T-helper 2 cell treated with Interferon-gamma antibody and Interleukin-4, amounts not matched to agents 5 μg/mL and 100 μg/mL, for 36 hours (primary cell): ENCODE measurements at regions not wholly inside any gene's neighbourhood (a gene's known extent, or its start where the extent isn't known, plus 50 kb on each side); places are given as distances from the start of the nearest gene placed in this dataset.

Experiments
- DNase-seq: peaks from one replicate; pipeline ENCODE4 v3.0.0; 2021; ENCODE audit warnings: low spot score
- H3K27ac Mint-ChIP-seq: one replicate; pipeline ENCODE4 v1.8.0; 2021; ENCODE audit warnings: mild to moderate bottlenecking, mixed read lengths
- H3K27me3 Mint-ChIP-seq: one replicate; pipeline ENCODE4 v1.8.0; 2021; ENCODE audit warnings: low read depth, mixed read lengths
- H3K36me3 Mint-ChIP-seq: one replicate; pipeline ENCODE4 v1.8.0; 2021; ENCODE audit warnings: low read depth, mixed read lengths
- H3K4me1 Mint-ChIP-seq: one replicate; pipeline ENCODE4 v1.8.0; 2021; ENCODE audit warnings: low read depth, mixed read lengths
- H3K4me3 Mint-ChIP-seq: one replicate; pipeline ENCODE4 v1.8.0; 2022; ENCODE audit warnings: mild to moderate bottlenecking, moderate library complexity, mixed read lengths
- H3K9me3 Mint-ChIP-seq: one replicate; pipeline ENCODE4 v1.8.0; 2021; ENCODE audit warnings: mixed read lengths

DNA sequence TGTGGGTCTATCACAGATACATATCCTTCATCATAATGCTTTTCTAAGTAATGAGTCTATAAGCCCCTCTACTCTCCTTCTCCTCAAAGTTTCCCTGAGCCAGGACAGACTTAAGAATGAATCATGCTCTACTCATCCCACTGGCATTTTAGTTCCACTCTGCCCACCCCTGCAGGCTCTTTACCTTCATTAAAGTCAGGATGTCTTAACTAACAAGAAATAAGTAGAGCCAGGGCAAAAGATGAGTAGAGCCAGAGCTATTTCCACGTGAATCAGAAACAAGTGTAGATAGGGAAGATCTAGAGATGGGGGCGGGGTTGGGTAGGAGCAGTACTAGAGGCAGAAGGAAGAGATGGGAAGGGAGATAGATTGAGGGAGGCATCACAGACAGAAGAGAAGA lies 790.5 kb downstream of the RNF144A start:
- Mint-ChIP-seq H3K4me1 (peaks cover 13% of the 10 kb centered on the region), H3K36me3 (no peaks in the 10 kb centered on the region), H3K9me3 (peaks cover 3% of the 10 kb centered on the region), H3K27ac (no peak overlapping the region), H3K27me3 (no peaks in the 10 kb centered on the region), H3K4me3 (no peak overlapping the region)
- DNase-seq, result no peak

- H3K4me1 Mint-ChIP-seq, result peaks cover 9% of the 10 kb centered on the region
- peaks cover 7% of the 10 kb centered on the region for H3K9me3 Mint-ChIP-seq
- no peaks in the 10 kb centered on the region for H3K36me3 Mint-ChIP-seq
- H3K4me3 Mint-ChIP-seq, result no peak overlapping the region
- DNase-seq, result no peak
- H3K27ac Mint-ChIP-seq, result no peak overlapping the region
- no peaks in the 10 kb centered on the region for H3K27me3 Mint-ChIP-seq
These were observed 792.7 kb downstream of the RNF144A start for GRCh38 chr2:7709907-7710306.

- no peaks in the 10 kb centered on the region for H3K36me3 Mint-ChIP-seq
- no peak for DNase-seq
- H3K4me1 Mint-ChIP-seq, result peaks cover 9% of the 10 kb centered on the region
- no peaks in the 10 kb centered on the region for H3K27me3 Mint-ChIP-seq
- H3K9me3 Mint-ChIP-seq, result peaks cover 7% of the 10 kb centered on the region
- no peak overlapping the region for H3K4me3 Mint-ChIP-seq
- no peak overlapping the region for H3K27ac Mint-ChIP-seq
These were observed 794.0 kb downstream of the RNF144A start for GRCh38 chr2:7711167-7711566.

- H3K36me3 Mint-ChIP-seq, result peaks cover 9% of the 10 kb centered on the region
- H3K27ac Mint-ChIP-seq, result no peak overlapping the region
- DNase-seq, result no peak
- peaks cover 28% of the 10 kb centered on the region for H3K4me1 Mint-ChIP-seq
- no peaks in the 10 kb centered on the region for H3K27me3 Mint-ChIP-seq
- H3K4me3 Mint-ChIP-seq, result no peak overlapping the region
- H3K9me3 Mint-ChIP-seq, result peaks cover 10% of the 10 kb centered on the region
These were observed 802.7 kb downstream of the RNF144A start for GRCh38 chr2:7719876-7720275.

GRCh38 chr2:7721413-7721995 lies 804.3 kb downstream of the RNF144A start:
- no peak for DNase-seq
- H3K9me3 Mint-ChIP-seq, result peaks cover 10% of the 10 kb centered on the region
- peaks cover 17% of the 10 kb centered on the region for H3K36me3 Mint-ChIP-seq
- H3K27me3 Mint-ChIP-seq, result no peaks in the 10 kb centered on the region
- no peak overlapping the region for H3K4me3 Mint-ChIP-seq
- no peak overlapping the region for H3K27ac Mint-ChIP-seq
- H3K4me1 Mint-ChIP-seq, result peaks cover 37% of the 10 kb centered on the region

GRCh38 chr2:7722212-7722910 lies 805.1 kb downstream of the RNF144A start:
- DNase-seq, result no peak
- peaks cover 40% of the 10 kb centered on the region for H3K4me1 Mint-ChIP-seq
- H3K36me3 Mint-ChIP-seq, result peaks cover 24% of the 10 kb centered on the region
- no peak overlapping the region for H3K4me3 Mint-ChIP-seq
- H3K27me3 Mint-ChIP-seq, result no peaks in the 10 kb centered on the region
- H3K9me3 Mint-ChIP-seq, result peaks cover 10% of the 10 kb centered on the region
- H3K27ac Mint-ChIP-seq, result peak overlapping the region; percentile 5

DNA sequence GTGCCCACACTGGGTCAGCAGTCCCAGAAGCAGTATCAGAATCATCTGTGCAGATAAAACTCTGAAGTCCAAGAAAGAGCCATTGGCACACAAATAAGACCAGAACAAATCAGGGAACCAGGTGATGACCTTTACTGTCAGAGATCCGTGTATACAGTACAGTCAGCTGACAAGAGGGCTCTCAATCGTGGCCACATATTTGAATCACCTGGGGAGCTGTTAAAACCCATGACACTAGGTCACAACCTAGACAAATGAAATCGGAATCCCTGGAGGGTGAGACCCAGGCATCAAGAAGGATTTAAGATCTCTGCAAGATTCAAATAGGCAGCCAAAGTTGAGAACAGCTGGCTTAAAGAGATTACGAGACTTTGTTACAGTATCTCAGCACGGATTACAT lies 807.1 kb downstream of the RNF144A start:
- Mint-ChIP-seq H3K36me3 (peaks cover 42% of the 10 kb centered on the region), H3K27ac (peak overlapping the region; percentile 95), H3K4me3 (peak overlapping the region; percentile 91), H3K27me3 (no peaks in the 10 kb centered on the region), H3K4me1 (peaks cover 44% of the 10 kb centered on the region), H3K9me3 (peaks cover 6% of the 10 kb centered on the region)
- DNase-seq, result no peak

- peak; percentile 54 for DNase-seq
- H3K27me3 Mint-ChIP-seq, result no peaks in the 10 kb centered on the region
- peak overlapping the region; percentile 95 for H3K27ac Mint-ChIP-seq
- no peaks in the 10 kb centered on the region for H3K9me3 Mint-ChIP-seq
- H3K4me1 Mint-ChIP-seq, result peaks cover 41% of the 10 kb centered on the region
- H3K4me3 Mint-ChIP-seq, result peak overlapping the region; percentile 91
- peaks cover 49% of the 10 kb centered on the region for H3K36me3 Mint-ChIP-seq
These were observed 808.1 kb downstream of the RNF144A start for GRCh38 chr2:7725171-7725849.

DNA sequence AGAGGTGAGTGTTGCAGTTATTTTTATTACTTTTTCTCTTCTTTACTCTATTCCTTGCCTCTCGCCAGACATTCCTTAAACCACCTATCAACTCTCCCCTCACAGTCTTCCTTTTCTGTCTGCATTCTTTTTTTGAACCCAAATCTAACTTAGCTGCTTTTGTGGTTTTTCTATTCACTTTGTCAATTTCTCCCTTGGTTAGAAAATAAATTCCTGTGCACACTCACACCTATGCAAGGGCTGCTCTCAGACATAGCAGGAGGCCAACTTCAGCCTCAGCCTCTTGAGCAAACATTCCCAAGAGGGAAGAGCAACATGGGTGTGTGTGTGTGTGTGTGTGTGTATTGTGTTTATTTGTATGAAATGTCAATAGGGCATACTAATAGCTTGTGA lies 808.6 kb downstream of the RNF144A start:
- Mint-ChIP-seq H3K4me3 (peak overlapping the region; percentile 91), H3K27me3 (no peaks in the 10 kb centered on the region), H3K27ac (peak overlapping the region; percentile 95), H3K36me3 (peaks cover 54% of the 10 kb centered on the region), H3K4me1 (peaks cover 44% of the 10 kb centered on the region), H3K9me3 (no peaks in the 10 kb centered on the region)
- no peak for DNase-seq

DNA sequence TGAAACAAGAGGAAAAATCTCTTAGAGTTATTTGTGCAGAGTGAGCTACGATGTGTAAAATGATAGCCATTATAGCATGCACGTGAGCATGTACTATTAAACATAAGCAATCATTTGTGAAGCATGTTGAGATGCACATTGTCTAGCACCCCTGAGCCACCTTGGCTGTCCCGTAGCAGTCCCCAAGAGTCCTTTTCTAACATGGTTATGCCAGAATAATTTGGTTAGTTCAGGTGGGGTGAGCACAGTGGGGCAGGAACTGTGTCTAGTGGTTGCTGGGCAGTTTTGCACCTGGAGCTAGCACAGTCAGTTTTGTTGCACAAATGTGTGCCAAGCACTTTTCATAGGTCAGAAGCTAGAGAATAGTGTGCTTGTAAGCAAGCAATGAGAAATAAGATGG lies 809.8 kb downstream of the RNF144A start:
- Mint-ChIP-seq H3K36me3 (peaks cover 65% of the 10 kb centered on the region), H3K4me3 (peak overlapping the region; percentile 91)

DNA sequence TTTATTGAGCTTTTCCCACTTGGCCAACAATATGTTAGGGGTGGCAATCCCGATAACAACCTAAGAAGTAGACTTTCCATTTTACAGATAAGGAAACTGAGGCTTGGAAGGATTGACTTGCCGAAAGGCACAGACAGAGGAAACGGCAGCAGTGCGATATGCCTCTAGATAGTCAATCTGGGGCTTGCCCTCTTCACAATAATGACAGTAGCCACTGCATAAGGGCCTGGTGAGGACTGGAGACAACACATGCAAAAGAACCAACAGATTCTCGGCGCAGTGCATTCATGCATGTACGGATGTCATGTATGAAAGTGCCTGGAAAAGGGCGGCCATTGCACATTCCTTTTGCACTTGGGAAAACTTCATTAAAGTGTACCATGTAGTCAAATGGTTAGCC lies 811.2 kb downstream of the RNF144A start:
- Mint-ChIP-seq H3K9me3 (no peaks in the 10 kb centered on the region), H3K4me1 (peaks cover 48% of the 10 kb centered on the region), H3K27ac (peak overlapping the region; percentile 95), H3K4me3 (peak overlapping the region; percentile 91), H3K36me3 (peaks cover 76% of the 10 kb centered on the region), H3K27me3 (no peaks in the 10 kb centered on the region)
- no peak for DNase-seq

More for the DNA sequence above, 809.8 kb downstream of the RNF144A start:
- H3K4me1 Mint-ChIP-seq, result peaks cover 48% of the 10 kb centered on the region
- H3K9me3 Mint-ChIP-seq, result no peaks in the 10 kb centered on the region
- peak overlapping the region; percentile 95 for H3K27ac Mint-ChIP-seq
- no peak for DNase-seq
- H3K27me3 Mint-ChIP-seq, result no peaks in the 10 kb centered on the region

DNA sequence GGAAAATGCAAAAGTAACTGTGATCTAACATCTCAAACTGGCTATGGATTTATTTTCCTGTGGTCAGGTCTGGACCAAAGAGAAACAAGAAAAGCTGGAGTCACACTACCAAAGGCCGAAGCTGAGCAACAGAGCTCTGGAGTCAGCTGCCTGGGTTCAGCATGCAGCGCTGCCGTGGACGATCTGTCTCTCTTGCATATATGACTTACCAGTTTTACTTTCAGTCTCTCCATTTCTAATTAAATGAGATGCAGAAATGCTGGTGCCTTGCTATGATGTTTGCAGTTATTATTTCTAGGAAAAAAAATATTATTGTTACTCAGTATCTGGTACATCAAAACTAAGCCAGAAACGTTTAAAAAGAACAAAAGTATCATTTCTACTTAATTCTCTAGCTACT lies 813.2 kb downstream of the RNF144A start:
- Mint-ChIP-seq H3K4me1 (peaks cover 36% of the 10 kb centered on the region), H3K4me3 (peak overlapping the region; percentile 91), H3K36me3 (peaks cover 88% of the 10 kb centered on the region), H3K9me3 (peaks cover 10% of the 10 kb centered on the region), H3K27ac (peak overlapping the region; percentile 84), H3K27me3 (no peaks in the 10 kb centered on the region)
- no peak for DNase-seq

GRCh38 chr2:7730990-7731389 lies 813.8 kb downstream of the RNF144A start:
- peaks cover 89% of the 10 kb centered on the region for H3K36me3 Mint-ChIP-seq
- H3K4me3 Mint-ChIP-seq, result peak overlapping the region; percentile 91
- H3K27ac Mint-ChIP-seq, result peak overlapping the region; percentile 84
- H3K4me1 Mint-ChIP-seq, result peaks cover 35% of the 10 kb centered on the region
- no peaks in the 10 kb centered on the region for H3K27me3 Mint-ChIP-seq
- peaks cover 15% of the 10 kb centered on the region for H3K9me3 Mint-ChIP-seq
- no peak for DNase-seq

- peaks cover 91% of the 10 kb centered on the region for H3K36me3 Mint-ChIP-seq
- H3K9me3 Mint-ChIP-seq, result peaks cover 25% of the 10 kb centered on the region
- H3K27me3 Mint-ChIP-seq, result no peaks in the 10 kb centered on the region
- H3K27ac Mint-ChIP-seq, result no peak overlapping the region
- DNase-seq, result no peak
- H3K4me1 Mint-ChIP-seq, result peaks cover 40% of the 10 kb centered on the region
- peak overlapping the region; percentile 19 for H3K4me3 Mint-ChIP-seq
These were observed 815.3 kb downstream of the RNF144A start for GRCh38 chr2:7732497-7732896.
